A172 (cell line): ENCODE measurements at regions not wholly inside any gene's neighbourhood (a gene's known extent, or its start where the extent isn't known, plus 50 kb on each side); places are given as distances from the start of the nearest gene placed in this dataset.

Experiments
- DNase-seq: peaks from one replicate; pipeline ENCODE4 v3.0.0-alpha.2; 2015; ENCODE audit warnings: low spot score

- DNase-seq = no peak
Measured at GRCh38 chrX:120819126-120819525, 56.5 kb downstream of the CT47B1 start.

DNA sequence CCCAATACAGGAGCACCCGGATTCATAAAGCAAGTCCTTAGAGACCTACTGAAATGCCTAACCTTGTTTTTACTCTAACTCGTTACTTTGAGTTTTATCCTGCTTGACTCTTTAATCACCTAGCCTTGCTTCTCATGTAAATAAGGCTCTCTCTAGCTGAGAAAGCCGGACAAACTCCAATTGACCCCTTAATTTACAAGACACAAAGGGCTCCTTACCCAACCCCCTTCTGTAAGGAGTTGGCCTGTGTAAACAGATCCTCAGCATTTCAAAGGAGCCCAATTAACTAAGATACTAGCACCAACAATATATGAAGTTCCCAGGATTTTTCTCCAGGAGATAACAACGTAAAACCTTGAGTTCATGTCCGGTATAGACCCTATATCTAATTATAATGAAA, 61.7 kb downstream of the CT47B1 start:
- DNase-seq = no peak

GRCh38 chrX:120801426-120801825, 74.2 kb downstream of the CT47B1 start:
- no peak for DNase-seq

- DNase-seq = no peak
Measured at GRCh38 chrX:120797188-120797851, 78.3 kb downstream of the CT47B1 start.

GRCh38 chrX:120795301-120795700, 80.4 kb downstream of the CT47B1 start:
- no peak for DNase-seq

- no peak for DNase-seq
Measured at GRCh38 chrX:120794525-120794975, 81.1 kb downstream of the CT47B1 start.

DNA sequence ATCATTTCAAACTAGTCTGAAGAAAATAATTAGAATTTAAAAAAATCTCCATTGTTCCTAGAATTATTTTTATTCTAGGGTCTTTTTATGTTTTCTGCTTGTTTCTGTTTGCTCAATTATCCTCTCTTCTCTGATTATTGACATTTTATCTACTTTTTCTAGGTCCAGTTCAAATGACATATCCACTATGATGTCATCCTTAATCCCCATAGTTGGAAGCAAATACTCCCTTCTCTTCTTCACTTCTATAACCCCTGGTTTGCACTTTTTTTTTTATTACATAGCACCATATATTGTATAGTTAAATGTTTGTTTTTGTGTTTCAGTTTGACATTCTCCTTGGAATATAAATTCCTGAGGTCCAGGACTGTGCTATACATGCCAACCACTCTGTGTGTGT, 82.6 kb downstream of the CT47B1 start:
- DNase-seq = no peak

DNA sequence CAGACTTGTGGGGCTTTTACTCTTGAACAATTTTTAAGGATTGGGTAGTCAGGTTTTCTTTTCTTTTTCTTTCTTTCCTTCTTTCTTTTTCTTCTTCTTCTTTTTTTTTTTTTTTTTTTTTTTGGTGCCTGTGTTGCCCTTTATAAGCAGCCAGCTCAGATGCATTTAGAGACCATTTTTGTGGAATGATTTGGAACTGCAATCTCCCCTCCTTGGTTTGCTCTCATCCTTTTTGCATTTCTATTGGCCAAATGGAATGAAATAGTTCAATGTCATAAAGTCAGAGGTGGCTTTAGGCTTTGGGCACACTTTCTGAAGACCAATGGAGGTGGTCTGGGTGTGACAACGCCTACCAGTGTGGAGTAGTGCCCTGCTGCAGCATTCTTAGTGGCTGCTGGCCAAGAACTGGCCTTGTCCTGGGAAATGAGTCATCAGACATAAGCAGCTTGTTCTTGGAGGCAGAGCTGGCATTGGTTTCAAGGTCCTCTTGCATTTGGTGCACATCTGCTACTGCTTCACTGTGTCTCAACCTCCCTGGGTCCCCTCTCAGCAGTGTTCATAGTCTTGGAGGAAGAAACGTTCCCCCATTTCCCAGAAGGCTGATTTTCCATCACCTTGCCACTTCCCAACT, 84.5 kb downstream of the CT47B1 start:
- peak; percentile 62 for DNase-seq

- DNase-seq = no peak
Measured at GRCh38 chrX:120790552-120790951, 85.1 kb downstream of the CT47B1 start.

DNA sequence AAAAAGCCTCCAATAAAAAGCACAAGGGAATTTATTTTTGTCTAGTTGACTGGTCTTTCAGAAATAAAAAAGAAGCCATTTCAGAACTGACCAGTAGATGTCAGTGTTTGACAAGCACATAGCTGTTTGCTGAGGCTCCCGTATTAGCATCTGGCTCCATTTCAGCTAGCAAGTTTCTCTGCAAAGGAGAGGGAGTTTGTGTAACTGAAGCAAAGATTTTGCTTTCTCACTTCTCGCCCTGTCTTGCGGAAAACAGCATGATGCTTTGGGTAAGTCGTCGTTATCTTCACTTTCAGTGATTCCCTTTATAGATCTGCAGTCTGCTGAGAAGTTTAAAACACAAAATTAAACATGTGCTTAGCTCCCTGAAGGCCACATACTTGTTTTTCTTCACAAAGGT, 85.5 kb downstream of the CT47B1 start:
- peak; percentile 40 for DNase-seq

- peak; percentile 6 for DNase-seq
Measured at GRCh38 chrX:120781403-120781802, 94.3 kb downstream of the CT47B1 start.

DNA sequence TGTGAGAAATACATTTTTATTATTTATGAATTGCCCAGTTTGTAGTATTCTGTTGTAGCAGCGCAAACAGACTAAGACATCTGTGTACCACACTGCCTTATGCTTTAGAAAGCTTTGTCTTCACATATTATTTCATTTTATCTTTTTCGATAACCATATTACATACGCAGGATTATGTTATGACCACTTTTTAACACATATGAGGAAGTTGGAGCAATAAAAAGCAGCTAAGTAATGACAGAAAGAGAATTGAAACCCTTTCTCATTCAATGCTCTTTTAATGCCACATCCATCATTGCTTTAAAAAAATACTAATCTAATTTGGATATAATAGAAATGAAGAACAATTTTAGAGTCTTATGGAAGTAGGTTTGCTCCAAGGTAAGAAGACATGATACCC, 99.7 kb downstream of the CT47B1 start:
- no peak for DNase-seq

DNA sequence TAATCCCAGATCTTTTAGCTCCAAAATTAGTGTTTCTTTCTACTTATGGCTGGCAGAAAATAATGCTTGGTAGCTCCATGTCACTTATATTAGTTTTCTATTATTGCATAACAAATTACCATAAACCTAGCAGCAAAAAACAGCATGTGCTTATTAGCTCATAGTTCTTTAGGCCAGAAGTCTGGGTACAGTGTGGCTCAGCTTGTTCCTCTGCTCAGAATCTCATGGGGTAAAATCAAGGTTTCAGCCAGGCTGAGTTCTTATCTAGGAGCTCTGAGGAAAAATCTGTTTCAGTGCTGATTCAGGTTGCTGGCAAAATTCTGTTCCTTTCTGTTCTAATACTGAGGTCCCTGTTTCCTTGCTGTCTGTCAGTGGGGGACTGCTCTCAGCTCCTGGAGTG, 101.1 kb downstream of the CT47B1 start:
- DNase-seq = no peak

- no peak for DNase-seq
Measured at GRCh38 chrX:120773801-120774200, 101.9 kb downstream of the CT47B1 start.

- peak; percentile 44 for DNase-seq
Measured at GRCh38 chrX:120769576-120770341, 105.9 kb downstream of the CT47B1 start.

DNA sequence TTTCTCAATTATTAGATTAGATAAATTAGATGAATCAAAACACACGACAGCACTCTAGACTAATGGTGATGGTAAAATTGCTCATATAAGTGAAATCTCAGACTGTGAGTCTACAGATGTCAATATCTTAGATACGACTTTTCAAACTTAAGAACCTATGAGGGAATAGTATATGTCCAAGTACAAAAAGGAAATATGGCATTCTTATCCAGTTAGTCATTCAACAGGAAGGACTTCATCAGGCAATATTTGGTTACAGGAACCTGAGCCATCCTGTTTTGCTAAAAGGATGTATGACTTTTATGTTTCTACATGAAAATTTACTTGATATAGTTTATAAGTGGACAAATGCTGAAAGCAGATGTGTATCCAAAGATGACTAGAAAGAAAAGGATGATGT, 107.0 kb downstream of the CT47B1 start:
- peak; percentile 26 for DNase-seq

- no peak for DNase-seq
Measured at GRCh38 chrX:120768254-120768653, 107.4 kb downstream of the CT47B1 start.

- DNase-seq = no peak
Measured at GRCh38 chrX:120763269-120763668, 112.4 kb downstream of the CT47B1 start.

- no peak for DNase-seq
Measured at GRCh38 chrX:120761810-120762209, 113.9 kb downstream of the CT47B1 start.

GRCh38 chrX:120759685-120760084, 116.0 kb downstream of the CT47B1 start:
- DNase-seq = no peak

DNA sequence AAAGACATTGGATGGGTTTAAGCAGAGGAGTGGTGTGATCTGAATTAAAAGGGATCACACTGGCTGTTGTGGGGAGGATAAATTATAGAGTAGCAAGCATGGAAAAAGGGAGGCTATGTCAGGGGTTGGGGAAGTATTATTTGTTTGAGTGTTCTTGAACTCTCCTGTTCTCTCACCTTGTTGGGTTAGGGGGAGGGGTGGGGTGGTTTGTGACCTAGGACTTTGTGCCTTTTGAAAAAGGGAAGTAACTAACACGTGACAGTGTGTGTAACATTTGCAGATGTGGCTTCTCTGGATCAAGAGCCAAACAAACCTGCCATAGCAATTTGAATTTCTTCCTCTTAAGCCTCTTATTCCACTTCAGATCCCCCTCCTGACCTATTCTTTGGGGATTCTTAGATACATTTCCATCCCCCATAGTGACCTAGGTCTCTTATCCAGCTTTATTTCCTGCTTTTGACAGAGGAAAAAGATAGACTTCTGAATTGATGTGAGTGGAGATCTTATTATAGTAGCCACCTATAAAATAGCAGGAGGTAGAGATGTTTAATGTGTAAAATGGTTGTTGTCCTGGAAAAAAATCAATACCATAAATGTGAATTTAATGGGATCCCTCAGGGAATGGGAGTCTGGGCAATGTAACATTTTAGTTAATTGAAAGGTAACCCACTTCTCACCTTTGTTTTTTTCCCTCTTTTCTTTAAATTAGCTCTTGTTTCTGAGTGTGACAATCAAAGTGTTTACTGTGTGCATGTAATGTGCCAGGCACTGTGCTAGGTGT, 120.4 kb downstream of the CT47B1 start:
- DNase-seq = no peak
